Mesothelial cell of epicardium (in vitro differentiated cells): ENCODE measurements at regions not wholly inside any gene's neighbourhood (a gene's known extent, or its start where the extent isn't known, plus 50 kb on each side); places are given as distances from the start of the nearest gene placed in this dataset.
A peak's percentile ranks its signal among the peaks of the same experiment; 100 is the strongest.
"Not testable (repeated sequence)": the region's sequence is repeated elsewhere in the genome, so short reads cannot be mapped to it uniquely, and the experiment has no call there.

ENCODE experiments used
- DNase-seq, 2 experiments: peaks; one replicate each; pipeline ENCODE4 v3.0.0; 2021; ENCODE audit warnings: low spot score in 2 of 2; ENCODE audit not compliant: unreplicated experiment in 2 of 2
- H3K27ac Mint-ChIP-seq: 2 replicates; pipeline ENCODE4 v1.8.0; 2021; ENCODE audit warnings: mixed read lengths
- H3K27me3 Mint-ChIP-seq: 2 replicates; pipeline ENCODE4 v1.8.0; 2021; ENCODE audit warnings: low read depth, mixed read lengths
- H3K36me3 Mint-ChIP-seq: 2 replicates; pipeline ENCODE4 v1.8.0; 2021; ENCODE audit warnings: mixed read lengths
- H3K4me1 Mint-ChIP-seq: 2 replicates; pipeline ENCODE4 v1.8.0; 2021; ENCODE audit warnings: mixed read lengths
- H3K4me3 Mint-ChIP-seq: 2 replicates; pipeline ENCODE4 v1.8.0; 2021; ENCODE audit warnings: mild to moderate bottlenecking, moderate library complexity, mixed read lengths
- H3K9me3 Mint-ChIP-seq: 2 replicates; pipeline ENCODE4 v1.8.0; 2021; ENCODE audit warnings: mixed read lengths
- CTCF ChIP-seq: fragments of 200-600 bp; sonication (generic); IDR thresholded peaks from one replicate; pipeline ENCODE4 v1.5.0; 2021; ENCODE audit warnings: antibody characterized with exemption; ENCODE audit not compliant: unreplicated experiment

- peak; percentile 37 to 67 for DNase-seq
- Mint-ChIP-seq H3K27ac (peak overlapping the region; percentile 93), H3K27me3 (no peaks in the 10 kb centered on the region), H3K9me3 (no peaks in the 10 kb centered on the region), H3K4me1 (peaks cover 35% of the 10 kb centered on the region), H3K4me3 (peak overlapping the region; percentile 91), H3K36me3 (no peaks in the 10 kb centered on the region)
- TF ChIP-seq CTCF, result no peak
Observed at GRCh38 chr12:67069451-67070306, 199.5 kb upstream of the CAND1 start.

GRCh38 chr12:67070307-67070600 is 198.9 kb upstream of the CAND1 start:
- Mint-ChIP-seq H3K27me3 (no peaks in the 10 kb centered on the region), H3K4me1 (peaks cover 35% of the 10 kb centered on the region), H3K4me3 (peak overlapping the region; percentile 91), H3K27ac (peak overlapping the region; percentile 93), H3K36me3 (no peaks in the 10 kb centered on the region), H3K9me3 (no peaks in the 10 kb centered on the region)
- DNase-seq, result no peak
- TF ChIP-seq CTCF, result no peak

GRCh38 chr12:67070604-67071003 is 198.6 kb upstream of the CAND1 start:
- peak overlapping the region; percentile 91 for H3K4me3 Mint-ChIP-seq
- H3K27ac Mint-ChIP-seq, result peak overlapping the region; percentile 93
- DNase-seq, result no peak
- H3K9me3 Mint-ChIP-seq, result no peaks in the 10 kb centered on the region
- no peak for TF ChIP-seq CTCF
- no peaks in the 10 kb centered on the region for H3K36me3 Mint-ChIP-seq
- peaks cover 2% of the 10 kb centered on the region for H3K27me3 Mint-ChIP-seq
- H3K4me1 Mint-ChIP-seq, result peaks cover 39% of the 10 kb centered on the region

GRCh38 chr12:67072281-67072680 is 196.9 kb upstream of the CAND1 start:
- H3K27ac Mint-ChIP-seq, H3K9me3 Mint-ChIP-seq, H3K4me3 Mint-ChIP-seq, DNase-seq, H3K36me3 Mint-ChIP-seq, H3K27me3 Mint-ChIP-seq: not testable (repeated sequence)
- peaks cover 30% of the 10 kb centered on the region for H3K4me1 Mint-ChIP-seq

- DNase-seq, result no peak
- Mint-ChIP-seq H3K27ac (no peak overlapping the region), H3K36me3 (no peaks in the 10 kb centered on the region), H3K9me3 (no peaks in the 10 kb centered on the region), H3K27me3 (peaks cover 3% of the 10 kb centered on the region), H3K4me1 (peaks cover 19% of the 10 kb centered on the region), H3K4me3 (no peak overlapping the region)
- no peak for TF ChIP-seq CTCF
Observed at GRCh38 chr12:67073336-67073735, 195.8 kb upstream of the CAND1 start.

GRCh38 chr12:67074072-67074471 is 195.1 kb upstream of the CAND1 start:
- peaks cover 5% of the 10 kb centered on the region for H3K27me3 Mint-ChIP-seq
- no peak for DNase-seq

More at GRCh38 chr12:67074072-67074471, 195.1 kb upstream of the CAND1 start:
- no peaks in the 10 kb centered on the region for H3K36me3 Mint-ChIP-seq
- TF ChIP-seq CTCF, result no peak
- peaks cover 18% of the 10 kb centered on the region for H3K4me1 Mint-ChIP-seq
- no peaks in the 10 kb centered on the region for H3K9me3 Mint-ChIP-seq
- H3K4me3 Mint-ChIP-seq, result no peak overlapping the region
- no peak overlapping the region for H3K27ac Mint-ChIP-seq
